GM19395 (cell line): ENCODE measurements at regions not wholly inside any gene's neighbourhood (a gene's known extent, or its start where the extent isn't known, plus 50 kb on each side); places are given as distances from the start of the nearest gene placed in this dataset.

ENCODE experiments used
- ATAC-seq: cut with Tn5 transposase; IDR thresholded peaks from one replicate; pipeline ENCODE4 v1.9.1; 2021; ENCODE audit warnings: mild to moderate bottlenecking, moderate library complexity; ENCODE audit not compliant: unreplicated experiment

DNA sequence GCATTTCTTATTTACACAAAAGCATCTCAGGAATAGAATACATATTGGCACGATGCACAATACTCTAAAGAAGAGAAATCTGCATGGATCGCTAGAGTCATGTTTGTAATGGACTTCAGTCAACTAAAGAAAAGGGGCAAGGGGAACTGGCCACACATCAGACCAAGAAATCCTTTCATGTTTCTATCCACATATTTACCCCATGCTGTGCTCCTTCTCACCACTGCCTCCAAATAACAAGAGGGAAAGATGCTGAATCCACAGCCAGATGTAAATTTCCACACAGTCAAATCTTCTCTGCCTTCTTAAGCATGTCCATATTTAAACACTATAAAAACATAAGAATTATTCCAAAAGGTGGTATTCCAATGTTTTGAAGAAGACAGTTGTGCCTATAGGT lies 67.6 kb downstream of the COX18 start:
- ATAC-seq = no peak

DNA sequence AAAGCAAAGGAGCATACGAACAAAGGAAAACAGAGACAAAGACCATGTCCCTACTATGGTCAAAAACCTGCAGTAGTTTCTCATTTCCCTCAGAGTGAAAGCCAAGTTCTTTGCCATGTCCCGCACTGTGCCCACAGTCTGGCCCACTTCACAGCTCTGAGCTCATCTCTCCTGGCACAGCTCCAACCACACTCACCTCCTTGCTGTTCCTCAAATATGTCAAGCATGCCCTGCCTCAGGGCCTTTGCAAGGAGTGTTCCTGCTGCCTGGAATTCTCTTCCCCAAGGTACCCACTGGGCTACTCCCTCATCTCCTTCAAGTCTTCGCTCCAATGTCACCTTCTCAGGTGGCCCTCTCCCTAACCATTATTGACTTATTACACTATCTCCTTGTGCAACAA lies 72.1 kb downstream of the COX18 start:
- ATAC-seq = no peak

DNA sequence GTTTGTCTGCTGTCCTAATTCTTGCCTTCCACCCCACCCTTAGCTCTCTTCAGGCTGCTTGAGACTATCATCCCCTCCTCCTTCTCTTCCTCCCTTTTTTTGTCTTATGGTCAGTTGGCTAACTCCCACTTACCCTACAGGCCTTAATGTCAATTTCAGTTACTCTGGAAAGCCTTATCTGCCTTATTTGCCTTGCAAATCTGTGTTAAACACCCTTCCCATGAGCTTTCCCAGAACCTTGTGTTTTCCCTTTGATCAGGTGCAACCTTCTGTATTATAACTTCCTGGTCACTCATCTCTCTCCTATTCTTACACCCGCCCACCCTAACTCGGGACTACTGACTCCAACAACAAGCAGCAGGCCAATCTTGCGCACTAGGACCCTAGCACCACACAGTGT lies 74.8 kb downstream of the COX18 start:
- no peak for ATAC-seq

DNA sequence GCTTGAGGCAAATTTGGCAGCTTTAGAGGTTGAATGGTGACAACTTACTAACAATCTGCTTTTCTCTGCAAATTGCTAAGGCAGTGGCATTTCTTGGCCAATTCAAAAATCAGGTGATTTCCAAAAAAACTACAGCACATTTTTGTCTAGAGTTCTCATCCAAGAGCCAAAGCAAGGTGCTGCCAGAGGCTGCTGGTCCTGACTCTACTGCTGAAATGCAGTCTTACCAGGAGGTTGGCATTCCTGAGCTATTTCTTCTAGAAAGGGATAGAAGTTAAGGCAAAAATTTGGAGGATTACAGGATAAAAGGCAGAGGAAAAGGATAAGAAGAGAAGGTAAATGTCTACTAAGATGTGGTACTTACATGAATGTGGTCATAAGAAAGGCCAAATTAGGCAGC lies 75.6 kb downstream of the COX18 start:
- no peak for ATAC-seq

DNA sequence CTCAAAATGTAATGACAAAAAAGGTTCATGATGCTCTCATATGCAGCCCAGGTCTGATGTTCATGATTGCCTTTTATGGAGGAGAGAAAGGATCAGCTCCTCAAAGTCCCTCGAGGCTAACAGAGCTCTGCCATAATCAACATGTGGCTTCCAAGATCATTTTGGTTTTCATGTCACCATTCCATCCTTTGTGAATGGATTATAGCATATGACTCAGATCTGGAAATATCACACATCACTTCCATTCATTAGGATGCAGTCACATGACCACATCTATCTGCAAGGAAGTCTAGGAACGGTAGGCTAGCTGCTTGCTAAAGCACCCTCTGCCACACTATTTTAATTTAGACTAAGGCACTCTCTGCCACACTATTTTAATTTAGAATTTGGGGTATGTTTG lies 77.6 kb downstream of the COX18 start:
- no peak for ATAC-seq

DNA sequence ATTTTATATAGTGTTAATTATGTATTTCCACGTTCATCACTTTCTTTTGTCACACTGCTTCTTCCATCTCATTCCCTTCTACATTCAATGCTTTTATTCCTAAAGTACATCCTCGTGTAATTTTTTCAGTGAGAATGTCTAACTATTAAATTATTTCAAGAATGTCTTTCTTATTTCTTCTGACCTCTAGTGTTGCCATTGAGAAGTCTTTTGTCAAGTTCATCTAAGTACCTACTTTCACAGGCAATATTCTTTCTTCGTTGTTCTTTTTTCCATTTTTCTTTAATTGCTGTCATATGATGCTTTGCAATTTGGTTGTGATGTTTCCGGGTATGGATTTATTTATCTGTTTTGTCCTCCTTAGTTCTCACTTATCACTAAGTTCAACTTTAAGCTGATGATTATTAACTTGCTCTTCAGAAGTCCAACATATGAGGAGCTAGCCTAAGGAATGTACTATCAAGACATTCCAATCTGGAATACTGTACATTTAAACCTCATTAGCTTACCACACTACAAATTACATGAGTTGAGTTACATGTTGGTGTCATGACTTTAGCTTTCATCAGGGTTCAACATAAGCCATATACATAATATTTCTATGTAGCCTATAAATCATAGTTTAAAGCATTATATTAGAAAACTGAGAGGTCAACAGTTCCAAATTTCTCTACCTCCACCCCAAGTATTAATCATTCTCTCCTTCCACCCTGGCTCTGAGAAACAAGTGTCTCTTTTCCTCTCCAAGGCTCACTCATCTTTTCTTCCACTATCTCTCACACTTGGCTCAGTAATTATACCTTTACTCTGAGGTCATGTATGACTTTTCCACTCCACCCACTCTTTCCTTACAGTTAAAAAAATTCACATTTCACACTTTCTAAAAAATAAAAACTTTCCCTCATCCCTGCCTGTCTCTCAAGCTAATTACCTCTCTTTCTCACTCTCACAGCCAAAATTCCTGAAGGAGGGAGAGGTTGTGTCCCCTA lies 81.5 kb downstream of the COX18 start:
- ATAC-seq = no peak

DNA sequence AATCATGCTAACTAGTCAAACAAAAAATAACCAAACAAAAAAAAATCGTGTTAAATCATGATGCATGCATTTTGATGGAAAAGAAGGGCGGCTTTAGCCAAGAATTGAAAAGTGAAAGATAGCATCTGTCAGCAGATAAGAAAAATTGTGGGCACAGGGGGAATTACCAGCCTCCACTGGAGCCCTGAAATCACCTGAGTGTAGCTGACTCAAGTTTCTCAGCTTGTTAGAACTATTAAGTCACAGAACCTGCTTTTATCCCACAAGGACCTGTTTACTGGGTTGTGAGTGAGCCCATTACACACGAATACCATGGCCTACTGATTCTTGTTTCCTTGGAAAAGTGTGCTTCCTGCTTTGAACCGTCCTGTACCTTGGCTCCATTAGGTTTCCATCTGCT lies 85.2 kb downstream of the COX18 start:
- ATAC-seq = no peak

DNA sequence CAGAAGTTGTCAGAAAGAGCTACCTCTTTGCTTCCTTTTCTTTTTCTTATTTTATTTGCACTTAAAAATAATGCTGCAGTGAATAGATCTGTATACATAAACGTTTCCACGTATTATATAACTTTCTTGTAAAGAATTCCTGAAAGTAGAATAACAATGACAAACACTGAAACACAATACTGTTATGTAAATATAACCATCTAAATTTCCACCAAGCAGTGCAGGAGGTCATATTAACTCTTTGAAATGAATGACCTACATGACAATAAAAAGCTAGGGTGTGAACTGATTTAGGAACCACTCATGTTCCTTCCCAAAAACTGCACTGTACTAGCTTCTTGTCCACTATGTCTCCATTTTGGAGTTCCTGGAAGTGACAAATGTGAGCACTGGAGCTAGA lies 85.8 kb downstream of the COX18 start:
- ATAC-seq = no peak

DNA sequence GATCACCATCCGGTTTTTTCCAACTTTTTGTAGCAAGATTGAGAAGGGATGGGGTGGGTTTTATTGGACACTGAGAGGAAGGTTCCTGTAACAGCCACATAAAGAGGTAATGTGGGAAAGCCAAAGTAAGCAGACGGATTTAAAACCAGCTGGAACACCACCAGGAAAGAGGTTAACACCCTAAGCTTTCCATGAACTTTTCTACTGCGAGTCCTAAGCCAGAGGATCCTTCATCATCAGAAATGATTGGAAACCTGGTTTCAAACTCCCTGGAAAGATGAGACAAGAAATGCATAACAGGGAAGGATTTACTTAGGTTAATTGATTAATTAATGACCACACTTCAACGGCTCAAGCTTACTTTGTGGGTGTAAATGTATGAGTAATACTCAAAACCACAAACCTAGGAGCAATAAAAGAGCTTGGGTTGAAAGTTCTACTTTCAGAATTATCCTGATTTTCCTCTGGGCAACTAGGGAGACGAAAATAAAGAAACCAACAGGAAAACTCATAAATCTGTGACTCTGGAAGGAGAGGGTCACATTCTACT lies 91.5 kb downstream of the COX18 start:
- ATAC-seq = no peak

DNA sequence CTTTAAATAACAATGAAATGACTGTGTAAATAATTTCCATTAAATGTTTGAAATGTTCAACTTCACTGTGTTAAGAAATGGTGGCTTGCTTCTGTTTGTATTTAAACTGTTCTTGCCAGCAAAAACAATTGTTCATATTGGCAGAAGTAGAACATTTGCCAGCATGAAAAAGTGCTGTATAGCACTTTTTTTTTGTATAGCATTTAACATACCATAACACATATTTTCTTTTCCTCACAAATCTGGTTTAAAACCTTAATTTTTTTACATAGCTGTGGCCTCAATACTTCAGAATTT lies 94.1 kb downstream of the COX18 start:
- no peak for ATAC-seq

DNA sequence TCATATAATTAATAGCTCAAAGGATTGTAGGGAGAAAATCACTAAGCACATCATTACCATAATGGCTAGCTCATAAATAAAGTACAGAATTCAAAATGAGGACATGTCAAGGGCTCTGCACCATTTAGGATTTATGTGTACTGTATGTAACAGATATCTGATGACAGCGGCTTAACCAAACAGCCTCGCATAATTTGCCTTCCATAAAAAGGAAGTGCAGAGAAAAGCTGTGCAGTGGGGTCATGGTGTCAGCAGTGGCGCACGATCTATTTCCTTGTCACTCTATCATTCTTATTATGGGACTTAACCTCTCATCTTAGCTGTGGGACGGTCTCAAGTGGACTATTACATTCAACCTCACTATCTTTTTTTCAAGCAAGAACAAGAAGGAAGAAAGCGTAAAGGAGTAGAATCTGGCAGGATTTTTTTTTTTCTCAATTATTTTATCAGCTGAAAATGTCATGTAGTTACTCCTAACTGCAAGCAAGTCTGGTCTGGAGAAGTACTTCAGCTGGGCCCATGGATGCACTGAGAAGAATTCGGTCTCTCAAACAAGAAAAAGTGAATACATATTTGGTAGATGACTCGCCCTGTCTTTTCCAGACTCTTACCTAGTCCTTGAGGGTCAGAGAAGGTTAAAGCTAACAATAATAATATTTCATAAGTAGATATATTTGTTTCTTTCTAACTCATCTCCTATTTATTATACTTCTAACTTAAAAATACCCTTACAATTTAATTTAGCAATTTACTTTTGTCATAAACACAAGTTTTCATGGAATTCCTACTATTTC lies 94.6 kb downstream of the COX18 start:
- ATAC-seq = no peak

DNA sequence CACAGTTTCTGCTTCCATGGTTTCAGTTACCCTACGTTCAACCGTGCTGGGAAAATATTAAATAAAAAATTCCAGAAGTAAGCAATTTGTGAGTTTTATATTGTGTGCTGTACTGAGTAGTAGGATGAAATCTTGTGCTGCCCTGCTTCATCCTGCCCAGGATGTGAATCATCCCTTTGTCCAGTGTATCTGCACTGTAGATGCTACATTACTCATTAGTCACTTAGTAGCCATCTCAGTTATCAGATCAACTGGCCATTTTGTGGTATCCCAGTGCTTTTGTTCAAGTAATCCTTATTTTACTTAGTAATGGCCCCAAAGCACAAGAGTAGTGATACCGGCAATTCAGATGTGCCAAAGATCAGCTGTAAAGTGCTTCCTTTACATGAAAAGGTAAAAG lies 97.9 kb downstream of the COX18 start:
- ATAC-seq = no peak

DNA sequence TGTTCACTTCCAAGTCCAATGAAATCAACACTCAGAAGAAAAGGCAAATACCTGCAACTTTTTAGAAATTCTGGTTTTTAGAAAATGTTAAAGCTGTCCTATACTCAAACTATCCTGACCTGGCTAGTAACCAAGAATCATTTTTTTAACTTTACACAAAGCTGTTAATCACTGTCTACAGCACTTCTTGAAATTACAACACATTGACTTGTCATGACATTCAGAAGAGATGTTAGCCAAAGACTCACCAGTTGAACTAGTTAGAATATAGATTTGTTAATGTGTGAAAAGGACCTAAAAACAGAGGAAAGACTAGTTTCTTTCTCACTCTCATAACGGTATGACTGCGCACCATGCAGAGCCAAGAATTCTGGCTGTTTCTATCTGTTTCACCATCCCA lies 98.8 kb downstream of the COX18 start:
- no peak for ATAC-seq

DNA sequence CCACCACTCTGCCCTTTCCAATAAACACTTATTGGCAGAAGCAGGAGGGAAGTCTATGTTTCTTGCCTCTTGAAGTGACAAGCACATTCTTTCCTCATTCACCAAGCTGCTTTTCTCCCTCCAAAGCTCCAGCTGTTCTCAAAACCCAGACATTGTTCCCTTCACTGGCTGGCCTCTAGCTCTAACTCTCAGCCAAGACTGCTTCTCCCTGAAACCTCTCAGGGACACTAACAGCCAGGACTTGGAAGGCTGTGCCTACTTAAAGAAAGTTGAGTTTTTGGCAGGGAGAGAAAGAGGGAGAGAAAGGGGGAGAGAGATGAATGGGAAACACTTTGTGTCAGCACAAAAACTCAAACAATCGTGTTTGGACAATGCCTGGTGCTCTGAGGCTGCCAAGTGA lies 99.5 kb downstream of the COX18 start:
- no peak for ATAC-seq

DNA sequence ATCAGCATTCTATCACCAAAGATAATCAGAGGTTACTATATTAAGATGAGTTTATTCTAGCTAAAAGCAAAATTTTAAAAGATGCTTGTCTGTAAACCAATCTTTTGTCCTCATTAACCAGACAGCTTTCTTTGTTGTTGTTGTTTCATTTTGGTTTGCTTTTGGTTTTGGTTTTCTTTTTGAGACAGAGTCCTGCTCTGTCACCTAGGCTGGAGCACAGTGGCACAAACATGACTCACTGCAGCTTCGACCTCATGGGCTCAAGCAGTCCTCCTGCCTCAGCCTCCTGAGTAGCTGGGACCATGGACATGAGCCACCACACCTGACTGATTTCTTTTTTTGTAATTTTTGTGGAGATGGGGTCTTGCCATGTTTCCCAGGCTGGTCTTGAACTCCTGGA lies 102.9 kb downstream of the COX18 start:
- peak; percentile 94 for ATAC-seq

DNA sequence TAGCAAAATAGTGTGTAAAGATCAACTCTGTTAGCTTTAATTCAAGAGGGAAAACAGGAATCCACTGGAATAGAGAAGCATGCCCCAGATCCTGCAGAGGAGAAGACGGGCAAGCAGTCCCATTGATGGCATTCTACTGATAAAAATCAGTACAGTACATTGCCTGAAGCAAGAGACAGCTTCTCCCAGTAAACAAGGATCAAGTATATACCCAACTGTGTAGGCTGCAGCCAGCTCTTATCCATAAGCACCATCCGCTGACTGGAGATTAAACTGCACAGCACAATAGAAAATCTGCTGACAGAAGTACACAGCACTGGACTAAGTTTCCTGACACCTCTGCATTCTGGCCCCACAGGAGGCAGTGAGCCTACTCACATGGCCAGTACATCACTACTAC lies 110.1 kb downstream of the COX18 start:
- no peak for ATAC-seq

DNA sequence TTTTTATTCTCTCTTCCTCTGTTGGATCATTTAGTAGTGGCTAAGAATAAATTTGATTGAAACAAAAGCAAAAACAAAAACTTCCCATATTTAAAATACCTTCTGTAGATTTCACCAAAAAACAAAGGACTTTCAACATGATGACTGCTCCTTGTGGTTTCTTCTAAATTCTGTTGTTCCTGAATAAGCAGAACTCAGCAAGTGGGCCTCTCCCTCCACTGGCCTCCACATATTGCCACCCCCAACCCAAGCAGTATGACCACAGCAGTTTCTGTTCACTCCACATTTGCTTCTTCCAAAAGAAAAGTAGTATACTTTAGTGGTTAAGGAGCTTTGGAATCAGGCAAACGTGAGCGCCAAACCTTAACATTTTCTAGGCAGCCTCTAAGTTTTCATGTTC lies 114.7 kb downstream of the COX18 start:
- no peak for ATAC-seq

DNA sequence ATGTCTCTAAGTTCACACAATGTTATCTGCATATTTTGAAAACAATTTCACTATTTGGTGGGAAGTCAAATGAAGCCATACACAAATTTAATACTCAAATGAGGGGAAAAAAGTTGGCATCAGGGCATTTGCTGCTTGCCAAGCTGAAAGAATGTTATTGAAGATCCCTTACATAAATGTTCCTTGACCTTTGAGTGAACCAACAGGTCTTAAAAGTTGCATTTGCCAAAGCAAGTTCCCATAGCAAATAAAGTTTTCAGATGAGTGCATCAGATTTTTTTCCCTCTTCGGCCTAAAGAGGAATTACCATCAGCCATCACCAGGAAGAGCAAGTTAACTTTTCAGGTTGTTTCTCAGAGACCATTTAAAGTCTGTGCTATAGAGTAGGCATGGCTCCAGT lies 115.9 kb downstream of the COX18 start:
- no peak for ATAC-seq

DNA sequence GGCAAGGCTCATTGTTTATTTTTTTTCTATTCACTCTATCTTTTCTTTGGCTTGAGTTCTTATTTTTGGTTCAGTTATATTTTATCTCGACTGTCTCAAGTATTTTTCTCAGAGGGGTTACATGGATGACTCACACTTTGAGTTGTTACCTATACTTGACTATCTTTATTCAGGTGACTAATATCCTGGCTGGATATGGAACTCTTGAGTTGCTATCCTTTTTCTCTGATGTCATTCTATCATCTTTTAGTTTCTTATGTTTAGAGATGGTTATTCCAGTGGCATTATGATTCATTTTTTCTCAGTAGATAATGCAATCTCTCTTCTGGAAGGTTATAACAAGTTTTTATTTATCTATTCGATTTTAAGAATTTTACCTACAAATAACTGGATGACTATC lies 117.9 kb downstream of the COX18 start:
- ATAC-seq = no peak

DNA sequence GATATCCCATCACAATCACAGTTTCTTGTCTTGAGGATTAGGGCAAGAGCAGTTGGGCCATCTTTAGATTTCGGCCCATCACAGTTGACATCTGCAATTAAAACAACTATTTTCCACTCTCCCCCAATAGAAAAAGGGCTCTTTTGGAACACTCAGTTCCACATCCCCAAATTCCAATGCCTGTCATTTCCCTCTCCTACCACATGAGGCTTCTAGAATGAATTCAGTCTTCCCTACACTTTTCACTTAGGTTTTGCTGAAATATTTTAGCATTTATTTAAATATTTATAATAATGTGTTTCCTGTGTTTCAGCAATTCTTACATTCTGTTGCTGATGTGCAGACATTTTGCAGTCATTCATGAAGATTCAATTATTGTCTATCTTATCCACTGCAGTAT lies 118.4 kb downstream of the COX18 start:
- no peak for ATAC-seq

DNA sequence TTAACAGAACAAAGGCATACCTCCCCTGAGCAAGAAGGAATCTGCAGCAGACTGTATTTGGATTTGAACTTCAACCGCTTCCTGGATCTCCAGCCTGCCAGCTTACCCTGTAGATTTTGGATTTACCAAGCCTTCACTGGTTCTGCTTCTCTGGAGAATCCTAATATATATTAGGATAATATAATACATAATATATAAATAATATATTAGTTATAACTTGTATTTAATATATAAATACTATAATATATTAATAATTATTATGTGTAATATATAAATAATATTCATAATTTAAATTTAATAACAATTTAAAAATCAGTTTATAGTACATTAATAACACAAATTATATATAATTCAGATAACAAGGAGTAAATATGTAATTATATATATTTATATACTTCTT lies 121.4 kb downstream of the COX18 start:
- ATAC-seq = no peak

DNA sequence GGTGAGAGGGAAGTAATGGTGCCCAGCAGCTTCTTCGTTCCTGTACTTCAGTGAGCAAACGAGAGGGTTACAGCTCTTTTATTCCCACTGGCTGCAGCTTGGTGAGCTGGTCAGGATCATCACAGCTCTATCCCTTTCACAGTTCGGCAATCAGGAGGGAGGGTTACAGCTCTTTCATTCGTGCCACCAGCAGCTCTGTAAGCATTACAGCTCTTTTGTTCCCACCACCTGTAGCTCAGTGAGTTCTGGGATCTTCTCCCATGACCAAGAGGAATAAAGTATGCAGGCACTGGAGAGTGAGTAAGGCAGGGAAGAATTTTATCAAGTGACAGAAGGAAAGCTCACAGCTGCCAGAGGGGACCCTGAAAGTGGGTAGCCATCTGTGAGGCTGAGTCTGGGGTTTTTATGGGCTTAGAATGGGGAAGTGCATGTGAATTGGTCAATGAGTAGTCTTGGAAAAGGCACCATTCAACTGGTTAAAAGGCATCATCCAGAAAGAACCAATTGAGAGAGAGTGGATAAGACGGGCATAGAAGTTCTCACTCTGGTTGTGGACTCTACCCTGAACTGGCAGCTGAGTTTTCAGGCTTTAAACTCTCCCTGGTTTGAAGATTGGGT lies 123.7 kb downstream of the COX18 start:
- no peak for ATAC-seq
